Thyroid gland (tissue), 4 donors: ENCODE measurements at regions not wholly inside any gene's neighbourhood (a gene's known extent, or its start where the extent isn't known, plus 50 kb on each side); places are given as distances from the start of the nearest gene placed in this dataset.

ENCODE experiments used
- DNase-seq, 2 donors: peaks; one replicate each; pipeline ENCODE4 v3.0.0-alpha.2; 2019
- H3K27ac ChIP-seq, 3 donors: fragments of 200-600 bp; sonication (generic); 1 replicate in 2 of 3; 2 replicates in 1 of 3; pipeline ENCODE4 v1.5.1; 2016 to 2019; ENCODE audit warnings: mild to moderate bottlenecking in 1 of 3, moderate library complexity in 1 of 3
- H3K27me3 ChIP-seq: fragments of 200-600 bp; sonication (generic); one replicate; pipeline ENCODE4 v1.5.1; 2019
- H3K36me3 ChIP-seq, 2 donors: fragments of 200-600 bp; sonication (generic); one replicate each; pipeline ENCODE4 v1.5.1; 2016 to 2019
- H3K4me1 ChIP-seq, 2 donors: fragments of 200-600 bp; sonication (generic); one replicate each; pipeline ENCODE4 v1.5.1; 2017 to 2019
- H3K4me3 ChIP-seq, 3 donors: fragments of 200-600 bp; sonication (generic); replicated peaks in 1 of 3; 1 replicate in 2 of 3; 2 replicates in 1 of 3; pipeline ENCODE4 v1.5.1; 2016; ENCODE audit warnings: mild to moderate bottlenecking in 1 of 3
- H3K9me3 ChIP-seq: fragments of 200-600 bp; sonication (generic); one replicate; pipeline ENCODE4 v1.5.1; 2017
- POLR2A ChIP-seq, 2 donors: fragments of 450-650 bp; IDR thresholded peaks; one replicate each; pipeline ENCODE4 v1.6.1; 2017; ENCODE audit warnings: antibody characterized with exemption in 2 of 2, mild to moderate bottlenecking in 2 of 2, moderate library complexity in 1 of 2
- WGBS, 2 donors: methylation state at CpG; one replicate each; pipeline ENCODE4 v1.1.5; 2017; 5-methylcytosine and 5-hydroxymethylcytosine counted together
- intact Hi-C: fragments of 100-400 bp; cut with DNase I; formaldehyde crosslinking; loops from one replicate; pipeline ENCODE4 v1.15.1; 2023
- TF ChIP-seq, protein P1 (sequence below), 6 experiments: fragments of 200-600 bp in 3 of 6; fragments of 450-650 bp in 3 of 6; sonication (generic) in 3 of 6; IDR thresholded peaks; one replicate each; pipeline ENCODE4 v1.5.1; 2016 to 2019; ENCODE audit warnings: antibody characterized with exemption in 6 of 6, mild to moderate bottlenecking in 2 of 6, inconsistent platforms in 1 of 6, moderate library complexity in 1 of 6

DNA sequence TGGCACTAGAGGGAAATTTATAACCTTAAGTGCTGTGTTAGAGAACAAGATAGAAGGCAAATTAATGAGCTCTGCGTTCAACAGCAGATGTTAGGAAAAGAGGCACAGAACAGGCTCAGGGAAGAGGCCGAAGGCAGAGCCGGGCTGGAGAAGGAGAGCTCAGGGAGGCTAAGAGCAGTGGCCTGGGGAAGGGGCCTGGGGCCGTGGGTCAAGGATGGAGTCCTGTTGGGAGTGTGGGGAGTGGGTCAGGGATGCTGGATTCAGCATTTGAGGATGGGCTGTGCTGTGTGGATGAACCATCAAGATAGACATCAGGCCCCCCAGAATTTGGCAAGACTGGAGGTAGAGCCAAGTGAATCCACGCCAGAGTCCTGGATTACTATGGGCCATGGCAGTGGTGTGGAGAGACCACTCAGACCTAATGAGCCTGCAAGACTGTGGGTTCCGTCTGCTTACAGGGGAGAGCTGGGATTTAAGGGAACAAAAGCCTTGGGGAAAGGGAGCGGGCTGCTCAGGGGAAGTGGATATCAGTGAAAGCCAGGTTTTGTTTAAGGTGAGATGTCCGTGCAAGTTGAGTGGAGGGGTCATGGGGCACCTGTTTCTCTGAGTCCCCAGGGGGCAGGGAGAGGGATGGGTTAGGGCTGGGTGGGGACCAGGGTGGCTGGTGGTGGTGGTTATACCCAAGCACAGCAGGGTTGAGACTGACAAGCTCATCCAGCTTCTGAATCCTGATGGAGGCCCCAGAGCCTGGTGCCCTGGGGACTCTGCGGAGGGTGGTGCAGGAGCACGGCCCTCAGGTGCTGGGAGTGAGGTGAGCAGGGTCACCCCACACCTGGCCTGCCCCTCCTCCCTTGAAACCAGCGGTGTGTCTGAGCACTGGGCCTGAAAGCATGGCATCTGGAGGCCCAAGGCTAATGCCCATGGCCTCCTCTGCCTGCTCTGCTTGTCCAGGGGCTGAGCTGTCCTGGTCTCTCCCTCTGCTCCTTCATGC is 101.7 kb downstream of the BMS1 start:
- no peaks in the 10 kb centered on the region for H3K9me3 ChIP-seq
- H3K27me3 ChIP-seq = no peaks in the 10 kb centered on the region
- no peak overlapping the region for H3K27ac ChIP-seq
- WGBS, 2 donors = 80 to 85% methylated on average over 10 to 11 of the region's 11 CpGs
- DNase-seq = no peak
- H3K36me3 ChIP-seq = no peaks in the 10 kb centered on the region
- no peaks in the 10 kb centered on the region for H3K4me1 ChIP-seq
- intact Hi-C loops = no loop called here
- no peak for TF ChIP-seq POLR2A (IDR thresholded peaks at IDR 0.05)
- TF ChIP-seq, protein P1, sequence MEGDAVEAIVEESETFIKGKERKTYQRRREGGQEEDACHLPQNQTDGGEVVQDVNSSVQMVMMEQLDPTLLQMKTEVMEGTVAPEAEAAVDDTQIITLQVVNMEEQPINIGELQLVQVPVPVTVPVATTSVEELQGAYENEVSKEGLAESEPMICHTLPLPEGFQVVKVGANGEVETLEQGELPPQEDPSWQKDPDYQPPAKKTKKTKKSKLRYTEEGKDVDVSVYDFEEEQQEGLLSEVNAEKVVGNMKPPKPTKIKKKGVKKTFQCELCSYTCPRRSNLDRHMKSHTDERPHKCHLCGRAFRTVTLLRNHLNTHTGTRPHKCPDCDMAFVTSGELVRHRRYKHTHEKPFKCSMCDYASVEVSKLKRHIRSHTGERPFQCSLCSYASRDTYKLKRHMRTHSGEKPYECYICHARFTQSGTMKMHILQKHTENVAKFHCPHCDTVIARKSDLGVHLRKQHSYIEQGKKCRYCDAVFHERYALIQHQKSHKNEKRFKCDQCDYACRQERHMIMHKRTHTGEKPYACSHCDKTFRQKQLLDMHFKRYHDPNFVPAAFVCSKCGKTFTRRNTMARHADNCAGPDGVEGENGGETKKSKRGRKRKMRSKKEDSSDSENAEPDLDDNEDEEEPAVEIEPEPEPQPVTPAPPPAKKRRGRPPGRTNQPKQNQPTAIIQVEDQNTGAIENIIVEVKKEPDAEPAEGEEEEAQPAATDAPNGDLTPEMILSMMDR (IDR thresholded peaks at IDR 0.05) = no peak
- H3K4me3 ChIP-seq = no peak overlapping the region

DNA sequence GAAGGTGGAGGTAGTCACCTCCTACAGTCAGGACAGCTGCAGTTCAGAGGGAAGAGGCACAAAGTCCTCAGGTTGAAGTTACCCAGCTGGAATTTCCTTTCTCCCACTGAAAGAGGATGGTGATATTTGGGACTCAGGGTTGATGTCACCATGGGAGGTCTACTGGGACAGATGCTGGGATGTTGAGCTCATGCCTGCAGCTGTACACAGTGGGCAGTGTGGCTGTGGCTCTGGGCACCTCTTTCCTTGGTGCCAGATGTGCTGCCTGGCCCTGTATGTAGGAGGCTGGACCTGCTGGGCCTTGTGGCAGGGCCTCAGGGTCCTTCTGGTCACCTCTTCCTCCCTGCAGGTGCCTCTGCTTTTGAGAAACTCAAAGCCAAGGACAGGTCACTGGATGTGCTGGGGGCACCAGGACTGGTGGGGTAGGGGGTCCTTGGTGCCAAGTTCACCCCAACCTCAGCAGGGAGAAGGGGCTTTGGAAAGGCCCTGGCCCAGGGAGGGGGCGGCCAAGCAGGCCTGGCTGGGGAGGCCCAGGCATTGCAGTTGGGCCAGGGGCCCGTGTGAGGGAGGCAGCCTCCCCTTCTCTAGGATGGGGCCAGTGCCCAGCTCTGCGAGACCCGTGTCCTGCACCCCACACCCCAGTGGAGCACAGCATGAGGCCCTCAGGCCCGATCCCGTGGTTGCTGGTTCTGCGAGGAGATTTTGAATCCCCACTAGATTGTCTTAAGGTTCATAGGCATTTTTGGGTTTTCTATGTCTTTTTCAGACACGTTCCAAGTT is 103.1 kb downstream of the BMS1 start:
- Histone ChIP-seq H3K9me3 (no peaks in the 10 kb centered on the region), H3K27ac (no peak overlapping the region), H3K27me3 (no peaks in the 10 kb centered on the region), H3K36me3 (no peaks in the 10 kb centered on the region), H3K4me3 (no peak overlapping the region), H3K4me1 (no peaks in the 10 kb centered on the region)
- no peak for TF ChIP-seq POLR2A (IDR thresholded peaks at IDR 0.05)
- TF ChIP-seq, protein P1 (IDR thresholded peaks at IDR 0.05) = no peak
- WGBS, 2 donors = 90 to 92% methylated on average over 7 of the region's 8 CpGs
- intact Hi-C loops = no loop called here
- DNase-seq = no peak

DNA sequence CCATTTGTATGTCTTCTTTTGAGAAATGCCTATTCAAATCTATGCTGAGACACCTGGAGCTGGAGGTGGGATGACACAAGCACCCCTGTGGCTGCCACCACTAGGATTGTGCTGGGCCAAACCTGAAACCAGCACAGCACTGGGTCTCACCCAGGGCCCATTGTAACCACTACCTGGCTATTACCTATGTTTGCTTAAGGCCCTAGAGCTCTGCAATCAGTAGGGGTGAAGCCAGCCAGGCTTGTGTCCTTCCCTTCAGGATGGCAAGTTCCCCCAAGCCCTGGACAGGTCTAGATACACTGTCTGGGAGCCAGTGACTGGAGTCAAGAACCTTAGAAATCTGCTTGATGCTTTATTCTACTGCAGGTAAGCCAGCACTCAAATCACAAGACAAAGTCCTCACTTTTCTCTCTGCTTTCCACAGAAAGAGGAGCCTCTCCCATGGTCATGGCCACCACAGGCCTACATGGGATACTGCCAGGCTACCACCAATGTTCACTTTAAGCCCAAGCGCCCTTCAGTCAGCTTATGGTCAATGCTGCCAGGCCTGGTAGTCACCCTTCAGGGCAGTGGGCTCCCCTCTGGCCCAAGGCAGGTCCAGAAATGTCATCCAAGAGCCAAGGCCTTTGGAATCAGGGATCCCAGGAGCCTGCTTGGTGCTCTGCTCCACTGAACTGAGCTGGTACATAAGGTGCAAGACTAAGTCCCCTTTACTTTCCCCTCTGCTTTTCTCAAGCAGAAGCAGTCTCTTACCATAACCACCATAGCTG is 105.3 kb downstream of the BMS1 start:
- H3K27me3 ChIP-seq = no peaks in the 10 kb centered on the region
- TF ChIP-seq, protein P1 (IDR thresholded peaks at IDR 0.05) = no peak
- no peak for TF ChIP-seq POLR2A (IDR thresholded peaks at IDR 0.05)
- H3K4me3 ChIP-seq = no peak overlapping the region
- H3K36me3 ChIP-seq = no peaks in the 10 kb centered on the region
- H3K27ac ChIP-seq = no peak overlapping the region
- intact Hi-C loops = no loop called here
- no peak for DNase-seq
- no peaks in the 10 kb centered on the region for H3K4me1 ChIP-seq
- WGBS, 2 donors = 60 to 86% methylated on average over 1 of the region's 1 CpG
- H3K9me3 ChIP-seq = no peaks in the 10 kb centered on the region

DNA sequence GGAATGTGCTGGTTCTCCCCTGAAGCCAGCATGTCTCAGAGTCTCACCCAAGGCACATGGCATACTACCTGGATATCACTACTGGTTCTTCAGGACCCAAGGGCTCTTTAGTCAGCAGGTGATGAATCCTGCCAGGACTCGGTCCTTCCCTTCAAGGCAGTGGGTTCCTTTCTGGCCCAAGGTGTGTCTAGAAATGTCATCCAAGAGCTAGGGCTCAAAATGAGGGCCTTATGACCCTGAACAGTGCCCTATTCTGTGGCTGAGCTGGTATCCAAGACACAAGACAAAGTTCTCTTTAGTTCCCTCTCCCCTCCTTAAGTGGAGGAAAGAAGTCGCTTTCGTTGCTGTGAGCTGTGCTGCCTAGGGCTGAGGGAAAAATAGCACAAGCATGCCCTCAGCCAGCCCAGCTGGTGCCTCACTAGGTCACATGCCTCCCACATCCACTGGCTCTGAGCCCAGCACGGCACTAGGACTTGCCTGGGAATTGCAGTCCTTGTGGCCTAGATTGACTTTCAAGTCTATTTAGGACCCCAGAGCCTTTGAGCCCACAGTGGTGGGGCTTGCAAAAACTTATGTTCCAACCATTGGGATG is 106.0 kb downstream of the BMS1 start:
- TF ChIP-seq, protein P1 (IDR thresholded peaks at IDR 0.05) = no peak
- TF ChIP-seq POLR2A (IDR thresholded peaks at IDR 0.05) = no peak
- no peaks in the 10 kb centered on the region for H3K36me3 ChIP-seq
- DNase-seq = no peak
- no peaks in the 10 kb centered on the region for H3K4me1 ChIP-seq
- H3K27me3 ChIP-seq = no peaks in the 10 kb centered on the region
- H3K9me3 ChIP-seq = no peaks in the 10 kb centered on the region
- intact Hi-C loops = no loop called here
- H3K27ac ChIP-seq = no peak overlapping the region
- H3K4me3 ChIP-seq = no peak overlapping the region
- 53 to 57% methylated on average over 4 of the region's 4 CpGs for WGBS, 2 donors
